Thyroid gland (tissue), 4 donors: ENCODE measurements at regions not wholly inside any gene's neighbourhood (a gene's known extent, or its start where the extent isn't known, plus 50 kb on each side); places are given as distances from the start of the nearest gene placed in this dataset.

ENCODE experiments used
- POLR2A ChIP-seq, 2 donors: fragments of 450-650 bp; IDR thresholded peaks; one replicate each; pipeline ENCODE4 v1.6.1; 2017; ENCODE audit warnings: antibody characterized with exemption in 2 of 2, mild to moderate bottlenecking in 2 of 2, moderate library complexity in 1 of 2
- TF ChIP-seq, protein P1 (sequence below), 6 experiments: fragments of 200-600 bp in 3 of 6; fragments of 450-650 bp in 3 of 6; sonication (generic) in 3 of 6; IDR thresholded peaks; one replicate each; pipeline ENCODE4 v1.5.1; 2016 to 2019; ENCODE audit warnings: antibody characterized with exemption in 6 of 6, mild to moderate bottlenecking in 2 of 6, inconsistent platforms in 1 of 6, moderate library complexity in 1 of 6

DNA sequence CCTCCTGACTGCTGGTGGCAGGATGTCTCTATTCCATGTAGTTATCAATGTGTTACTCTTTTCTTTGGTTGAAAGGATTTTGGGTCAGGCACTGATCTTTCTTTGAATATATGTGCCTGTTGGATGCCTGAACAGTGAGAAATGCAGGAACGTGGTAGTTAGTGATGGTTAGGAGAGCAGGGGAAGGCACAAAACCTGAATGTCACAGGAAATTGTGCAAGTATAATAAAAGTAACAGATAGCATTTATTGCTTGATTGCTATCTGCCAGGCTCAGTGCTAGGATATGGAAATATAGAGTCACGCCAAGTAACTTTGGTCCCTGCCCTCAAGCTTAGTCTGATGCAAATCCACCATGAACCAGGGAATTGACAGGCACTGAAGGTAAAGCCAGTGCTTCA lies 219.8 kb upstream of the FAT1 start:
- TF ChIP-seq, protein P1, sequence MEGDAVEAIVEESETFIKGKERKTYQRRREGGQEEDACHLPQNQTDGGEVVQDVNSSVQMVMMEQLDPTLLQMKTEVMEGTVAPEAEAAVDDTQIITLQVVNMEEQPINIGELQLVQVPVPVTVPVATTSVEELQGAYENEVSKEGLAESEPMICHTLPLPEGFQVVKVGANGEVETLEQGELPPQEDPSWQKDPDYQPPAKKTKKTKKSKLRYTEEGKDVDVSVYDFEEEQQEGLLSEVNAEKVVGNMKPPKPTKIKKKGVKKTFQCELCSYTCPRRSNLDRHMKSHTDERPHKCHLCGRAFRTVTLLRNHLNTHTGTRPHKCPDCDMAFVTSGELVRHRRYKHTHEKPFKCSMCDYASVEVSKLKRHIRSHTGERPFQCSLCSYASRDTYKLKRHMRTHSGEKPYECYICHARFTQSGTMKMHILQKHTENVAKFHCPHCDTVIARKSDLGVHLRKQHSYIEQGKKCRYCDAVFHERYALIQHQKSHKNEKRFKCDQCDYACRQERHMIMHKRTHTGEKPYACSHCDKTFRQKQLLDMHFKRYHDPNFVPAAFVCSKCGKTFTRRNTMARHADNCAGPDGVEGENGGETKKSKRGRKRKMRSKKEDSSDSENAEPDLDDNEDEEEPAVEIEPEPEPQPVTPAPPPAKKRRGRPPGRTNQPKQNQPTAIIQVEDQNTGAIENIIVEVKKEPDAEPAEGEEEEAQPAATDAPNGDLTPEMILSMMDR (IDR thresholded peaks at IDR 0.05) = no peak
- TF ChIP-seq POLR2A (IDR thresholded peaks at IDR 0.05) = no peak
